Activated CD8-positive, alpha-beta T cell treated with anti-CD3 and anti-CD28 coated beads for 36 hours (primary cell): ENCODE measurements at regions not wholly inside any gene's neighbourhood (a gene's known extent, or its start where the extent isn't known, plus 50 kb on each side); places are given as distances from the start of the nearest gene placed in this dataset.

ENCODE experiments used
- ATAC-seq: fragments of 200-7000 bp; cut with Tn5 transposase; one replicate; pipeline ENCODE4 v1.10.0; 2021; ENCODE audit warnings: mild to moderate bottlenecking, moderate library complexity
- CTCF ChIA-PET: fragments of 350-600 bp; sonication (Branson Sonifier 250); formaldehyde crosslinking; loops from one replicate; lab custom pipeline; 2021; ENCODE audit warnings: antibody characterized with exemption; lab: Charles Lee
- POLR2A ChIA-PET: fragments of 350-600 bp; sonication (Branson Sonifier 250); formaldehyde crosslinking; loops from one replicate; lab custom pipeline; 2021; ENCODE audit warnings: antibody characterized with exemption; lab: Charles Lee
- DNase-seq: peaks from one replicate; pipeline ENCODE4 v3.0.0-alpha.2; 2020
- H3K27ac Mint-ChIP-seq: one replicate; pipeline ENCODE4 v1.8.0; 2021; ENCODE audit warnings: mild to moderate bottlenecking, mixed read lengths
- H3K27me3 Mint-ChIP-seq: one replicate; pipeline ENCODE4 v1.8.0; 2021; ENCODE audit warnings: mixed read lengths
- H3K36me3 Mint-ChIP-seq: one replicate; pipeline ENCODE4 v1.8.0; 2021; ENCODE audit warnings: low read depth, mixed read lengths
- H3K4me1 Mint-ChIP-seq: one replicate; pipeline ENCODE4 v1.8.0; 2021; ENCODE audit warnings: low read depth, mixed read lengths
- H3K4me3 Mint-ChIP-seq: one replicate; pipeline ENCODE4 v1.8.0; 2021; ENCODE audit warnings: mild to moderate bottlenecking, moderate library complexity, mixed read lengths
- H3K9me3 Mint-ChIP-seq: one replicate; pipeline ENCODE4 v1.8.0; 2021; ENCODE audit warnings: mixed read lengths
- CTCF ChIP-seq: fragments of 200-600 bp; IDR thresholded peaks from one replicate; pipeline ENCODE4 v1.8.0; 2022; ENCODE audit warnings: antibody characterized with exemption, mild to moderate bottlenecking
- intact Hi-C: fragments of 100-400 bp; cut with micrococcal nuclease; formaldehyde crosslinking; loops from one replicate; pipeline ENCODE4 v1.10.0; 2022

GRCh38 chr5:15031180-15031579, 159.6 kb upstream of the ANKH start:
- no peak for TF ChIP-seq CTCF
- no peaks in the 10 kb centered on the region for H3K4me1 Mint-ChIP-seq
- no peaks in the 10 kb centered on the region for H3K36me3 Mint-ChIP-seq
- no peak overlapping the region for H3K4me3 Mint-ChIP-seq
- H3K27me3 Mint-ChIP-seq = peaks cover 20% of the 10 kb centered on the region
- ChIA-PET CTCF (interaction anchor here (1.6 kb wide), 1 partner anchor 17 kb away, joined by 5 read pairs; no protein-coding TSS in a partner anchor), POLR2A (no interaction called here)
- ATAC-seq (no peak), DNase-seq (no peak)
- H3K27ac Mint-ChIP-seq = no peak overlapping the region
- no peaks in the 10 kb centered on the region for H3K9me3 Mint-ChIP-seq
- intact Hi-C loops = no loop called here

GRCh38 chr5:15027764-15028163, 156.2 kb upstream of the ANKH start:
- DNase-seq (no peak), ATAC-seq (no peak)
- no peaks in the 10 kb centered on the region for H3K9me3 Mint-ChIP-seq
- H3K36me3 Mint-ChIP-seq = no peaks in the 10 kb centered on the region
- no peak for TF ChIP-seq CTCF
- peaks cover 26% of the 10 kb centered on the region for H3K27me3 Mint-ChIP-seq
- H3K27ac Mint-ChIP-seq = no peak overlapping the region
- H3K4me1 Mint-ChIP-seq = no peaks in the 10 kb centered on the region
- H3K4me3 Mint-ChIP-seq = no peak overlapping the region
- ChIA-PET CTCF (no interaction called here), POLR2A (no interaction called here)
- intact Hi-C loops = no loop called here

- intact Hi-C loops = no loop called here
- POLR2A ChIA-PET = no interaction called here
- H3K4me1 Mint-ChIP-seq = no peaks in the 10 kb centered on the region
These were observed 155.4 kb upstream of the ANKH start for GRCh38 chr5:15026944-15027343.

GRCh38 chr5:15026011-15026893, 154.7 kb upstream of the ANKH start:
- H3K4me3 Mint-ChIP-seq = no peak overlapping the region
- intact Hi-C loops = no loop called here
- H3K27me3 Mint-ChIP-seq = peaks cover 23% of the 10 kb centered on the region
- no peaks in the 10 kb centered on the region for H3K9me3 Mint-ChIP-seq
- POLR2A ChIA-PET = no interaction called here
- no peaks in the 10 kb centered on the region for H3K4me1 Mint-ChIP-seq
- ATAC-seq (no peak), DNase-seq (no peak)
- CTCF ChIA-PET = interaction anchor here (3.0 kb wide), 1 partner anchor 23 kb away, joined by 9 read pairs; no protein-coding TSS in a partner anchor
- no peaks in the 10 kb centered on the region for H3K36me3 Mint-ChIP-seq
- no peak overlapping the region for H3K27ac Mint-ChIP-seq
- TF ChIP-seq CTCF = no peak

More at GRCh38 chr5:15026944-15027343, 155.4 kb upstream of the ANKH start:
- TF ChIP-seq CTCF = no peak
- Mint-ChIP-seq H3K4me3 (no peak overlapping the region), H3K36me3 (no peaks in the 10 kb centered on the region), H3K27ac (no peak overlapping the region), H3K9me3 (no peaks in the 10 kb centered on the region), H3K27me3 (peaks cover 24% of the 10 kb centered on the region)
- CTCF ChIA-PET = no interaction called here
- DNase-seq (no peak), ATAC-seq (no peak)

- DNase-seq (no peak), ATAC-seq (no peak)
- Mint-ChIP-seq H3K9me3 (no peaks in the 10 kb centered on the region), H3K27ac (no peak overlapping the region), H3K4me1 (no peaks in the 10 kb centered on the region), H3K27me3 (peaks cover 18% of the 10 kb centered on the region), H3K4me3 (no peak overlapping the region), H3K36me3 (no peaks in the 10 kb centered on the region)
- TF ChIP-seq CTCF = no peak
- ChIA-PET CTCF (interaction anchor here (3.0 kb wide), 1 partner anchor 21 kb away, joined by 9 read pairs; no protein-coding TSS in a partner anchor), POLR2A (no interaction called here)
- intact Hi-C loops = no loop called here
These were observed 152.3 kb upstream of the ANKH start for GRCh38 chr5:15023846-15024245.
